HEK293 (cell line): ENCODE measurements at regions not wholly inside any gene's neighbourhood (a gene's known extent, or its start where the extent isn't known, plus 50 kb on each side); places are given as distances from the start of the nearest gene placed in this dataset.

Source experiments
- CTCF ChIA-PET: fragments of 350-600 bp; formaldehyde crosslinking; extraction: SDS; loops from one replicate; lab custom pipeline; 2021; ENCODE audit warnings: antibody characterized with exemption; lab: Yijun Ruan, JAX
- POLR2A ChIA-PET: fragments of 300-600 bp; formaldehyde crosslinking; extraction: SDS; loops from one replicate; lab custom pipeline; 2020; ENCODE audit warnings: antibody characterized with exemption, inconsistent platforms; lab: Yijun Ruan, JAX
- H3K27ac ChIP-seq: fragments of 200-500 bp; sonication (Bioruptor generic); 2 replicates; pipeline ENCODE4 v1.5.1; 2014; ENCODE audit warnings: low read depth, low read length, control low read depth, inconsistent platforms; ENCODE audit errors: extremely low read depth
- H3K36me3 ChIP-seq, 2 experiments: fragments of 200-500 bp in 1 of 2; sonication (Bioruptor generic) in 1 of 2; 1 replicate in 1 of 2; 2 replicates in 1 of 2; pipeline ENCODE4 v1.5.1; 2014 to 2017; ENCODE audit warnings: inconsistent platforms in 2 of 2, low read length in 2 of 2; ENCODE audit not compliant: control insufficient read depth in 2 of 2, insufficient read depth in 1 of 2
- H3K4me1 ChIP-seq: fragments of 200-500 bp; sonication (Bioruptor generic); 2 replicates; pipeline ENCODE4 v1.5.1; 2014; ENCODE audit warnings: mild to moderate bottlenecking, low read length, inconsistent platforms; ENCODE audit not compliant: control insufficient read depth, insufficient read depth
- H3K4me3 ChIP-seq: 2 replicates; pipeline ENCODE4 v1.5.1; 2011; ENCODE audit warnings: low read depth, mild to moderate bottlenecking, control low read depth, low read length, moderate library complexity
- H3K9me3 ChIP-seq: fragments of 200-500 bp; sonication (Bioruptor generic); 2 replicates; pipeline ENCODE4 v1.5.1; 2014; ENCODE audit warnings: low read depth, low read length, inconsistent platforms; ENCODE audit not compliant: control insufficient read depth, insufficient read depth
- ATF2 ChIP-seq: fragments of 450-650 bp; formaldehyde crosslinking; IDR thresholded peaks from 2 replicates; pipeline ENCODE4 v1.5.1; 2016; ENCODE audit warnings: missing biosample characterization, missing genetic modification characterization, low read depth
- KLF17 ChIP-seq: fragments of 450-650 bp; formaldehyde crosslinking; IDR thresholded peaks from 2 replicates; pipeline ENCODE4 v1.5.1; 2016; ENCODE audit warnings: missing biosample characterization, missing genetic modification characterization
- MZF1 ChIP-seq: fragments of 450-650 bp; formaldehyde crosslinking; IDR thresholded peaks from 2 replicates; pipeline ENCODE4 v1.5.1; 2017; ENCODE audit warnings: missing biosample characterization, missing genetic modification characterization, borderline replicate concordance
- PATZ1 ChIP-seq: fragments of 450-650 bp; formaldehyde crosslinking; IDR thresholded peaks from 2 replicates; pipeline ENCODE4 v1.5.1; 2016; ENCODE audit warnings: missing biosample characterization, missing genetic modification characterization
- SCRT2 ChIP-seq: fragments of 450-650 bp; formaldehyde crosslinking; IDR thresholded peaks from 2 replicates; pipeline ENCODE4 v1.5.1; 2016; ENCODE audit warnings: missing biosample characterization, missing genetic modification characterization
- SP2 ChIP-seq: fragments of 450-650 bp; formaldehyde crosslinking; IDR thresholded peaks from 2 replicates; pipeline ENCODE4 v1.5.1; 2016; ENCODE audit warnings: missing biosample characterization, missing genetic modification characterization
- ZBTB17 ChIP-seq: fragments of 450-650 bp; formaldehyde crosslinking; IDR thresholded peaks from 2 replicates; pipeline ENCODE4 v1.5.1; 2016; ENCODE audit warnings: missing biosample characterization, missing genetic modification characterization
- ZBTB7A ChIP-seq: fragments of 450-650 bp; formaldehyde crosslinking; IDR thresholded peaks from 2 replicates; pipeline ENCODE4 v1.5.1; 2016; ENCODE audit warnings: low read depth, missing biosample characterization, missing genetic modification characterization
- ZNF23 ChIP-seq: fragments of 450-650 bp; formaldehyde crosslinking; IDR thresholded peaks from 2 replicates; pipeline ENCODE4 v1.5.1; 2016; ENCODE audit warnings: missing biosample characterization, missing genetic modification characterization, borderline replicate concordance
- ZNF24 ChIP-seq: fragments of 450-650 bp; formaldehyde crosslinking; IDR thresholded peaks from 2 replicates; pipeline ENCODE4 v1.5.1; 2016; ENCODE audit warnings: missing biosample characterization, missing genetic modification characterization
- ZNF248 ChIP-seq: fragments of 450-650 bp; formaldehyde crosslinking; IDR thresholded peaks from 2 replicates; pipeline ENCODE4 v1.5.1; 2017; ENCODE audit warnings: missing biosample characterization, missing genetic modification characterization
- ZNF266 ChIP-seq: fragments of 450-650 bp; formaldehyde crosslinking; IDR thresholded peaks from 2 replicates; pipeline ENCODE4 v1.5.1; 2016; ENCODE audit warnings: missing biosample characterization, missing genetic modification characterization, low read depth
- ZNF274 ChIP-seq, 2 experiments: fragments of 200-500 bp in 1 of 2; fragments of 450-650 bp in 1 of 2; sonication (Bioruptor generic) in 1 of 2; formaldehyde crosslinking in 1 of 2; IDR thresholded peaks; 2 replicates each; pipeline versions ENCODE4 v1.5.1 to v1.6.1; 2014 to 2016; ENCODE audit warnings: borderline replicate concordance in 1 of 2, inconsistent platforms in 1 of 2, low read length in 1 of 2, missing biosample characterization in 1 of 2, missing genetic modification characterization in 1 of 2
- ZNF311 ChIP-seq: fragments of 450-650 bp; formaldehyde crosslinking; IDR thresholded peaks from 2 replicates; pipeline ENCODE4 v1.5.1; 2017; ENCODE audit warnings: missing biosample characterization, missing genetic modification characterization, borderline replicate concordance
- ZNF394 ChIP-seq: fragments of 450-650 bp; formaldehyde crosslinking; IDR thresholded peaks from 2 replicates; pipeline ENCODE4 v1.5.1; 2016; ENCODE audit warnings: missing biosample characterization, missing genetic modification characterization, mild to moderate bottlenecking, moderate library complexity, borderline replicate concordance
- ZNF449 ChIP-seq: fragments of 450-650 bp; formaldehyde crosslinking; IDR thresholded peaks from 2 replicates; pipeline ENCODE4 v1.5.1; 2017; ENCODE audit warnings: missing biosample characterization, mild to moderate bottlenecking, missing genetic modification characterization, moderate library complexity
- ZNF510 ChIP-seq: fragments of 450-650 bp; formaldehyde crosslinking; IDR thresholded peaks from 2 replicates; pipeline ENCODE4 v1.5.1; 2018; ENCODE audit warnings: mild to moderate bottlenecking, missing genetic modification characterization, missing biosample characterization; ENCODE audit not compliant: insufficient replicate concordance
- ZNF513 ChIP-seq: fragments of 450-650 bp; IDR thresholded peaks from 2 replicates; pipeline ENCODE4 v1.5.1; 2018; ENCODE audit warnings: missing biosample characterization, missing genetic modification characterization
- ZNF677 ChIP-seq: fragments of 450-650 bp; IDR thresholded peaks from 2 replicates; pipeline ENCODE4 v1.5.0; 2018; ENCODE audit warnings: missing biosample characterization, mild to moderate bottlenecking, missing genetic modification characterization, moderate library complexity

GRCh38 chr12:58615576-58615975 lies 304.7 kb downstream of the LRIG3 start:
- Histone ChIP-seq H3K27ac (no peak overlapping the region), H3K4me1 (no peaks in the 10 kb centered on the region), H3K4me3 (no peak overlapping the region), H3K9me3 (no peaks in the 10 kb centered on the region), H3K36me3 (no peaks in the 10 kb centered on the region)
- POLR2A ChIA-PET, result no interaction called here
- CTCF ChIA-PET, result no interaction called here
- TF ChIP-seq PATZ1 (no peak), SP2 (tag by site-specific recombination) (no peak), ZNF513 (tag by site-specific recombination) (no peak), ZNF677 (tag by site-specific recombination) (no peak), ZNF274 (IDR thresholded peaks at IDR 0.05; ENCODE audit: low read length) (no peak), ZNF274 (tag by site-specific recombination; IDR thresholded peaks at IDR 0.05; ENCODE audit: borderline replicate concordance) (no peak), ZNF311 (tag by site-specific recombination) (no peak), ZBTB7A (tag by site-specific recombination) (no peak), ZNF394 (tag by site-specific recombination) (no peak), ZNF510 (tag by site-specific recombination) (no peak), ZNF23 (tag by site-specific recombination) (no peak), ATF2 (tag by site-specific recombination) (no peak), ZBTB17 (tag by site-specific recombination) (no peak), ZNF449 (tag by site-specific recombination) (no peak), ZNF266 (tag by site-specific recombination) (no peak), ZNF248 (tag by site-specific recombination) (no peak), SCRT2 (tag by site-specific recombination) (no peak), ZNF24 (tag by site-specific recombination) (no peak), KLF17 (tag by site-specific recombination) (no peak), MZF1 (tag by site-specific recombination) (no peak)
